ENCODE measurements at regions not wholly inside any gene's neighbourhood (a gene's known extent, or its start where the extent isn't known, plus 50 kb on each side); places are given as distances from the start of the nearest gene placed in this dataset.
A peak's percentile ranks its signal among the peaks of the same experiment; 100 is the strongest.

DNA sequence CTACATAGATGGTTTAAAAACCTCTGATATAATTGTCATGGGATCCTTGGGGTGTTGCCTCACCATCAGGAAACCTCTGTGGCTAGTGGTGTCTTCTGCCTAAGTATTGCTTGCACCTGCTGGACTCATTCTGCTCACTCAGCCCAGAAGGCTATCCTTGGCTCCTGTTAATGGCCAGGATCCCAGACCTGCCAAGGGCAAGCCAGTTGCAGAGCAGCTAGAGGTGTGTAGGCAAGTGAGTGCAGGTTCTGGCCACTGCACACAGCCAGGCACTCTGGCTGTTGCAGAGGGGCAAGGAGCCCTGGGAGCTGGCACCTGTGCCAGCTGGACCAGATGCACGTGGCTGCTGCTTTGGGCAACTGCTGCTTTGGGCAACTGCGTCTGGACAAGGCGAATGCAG is 1125.8 kb downstream of the SI start:
- no peak for TF ChIP-seq CTCF (conservative IDR thresholded peaks at IDR 0.05; ENCODE audit: low read depth, low read length)
- no peaks in the 10 kb centered on the region for H3K79me2 ChIP-seq (ENCODE audit: insufficient read depth, low read depth)
- no peak overlapping the region for H3K9ac ChIP-seq
- no peak overlapping the region for H3K27ac ChIP-seq
- no peak overlapping the region for H2AFZ ChIP-seq (ENCODE audit: low read depth)
- no peaks in the 10 kb centered on the region for H3K27me3 ChIP-seq (ENCODE audit: insufficient read depth, low read depth)
- no peaks in the 10 kb centered on the region for H3K36me3 ChIP-seq (ENCODE audit: insufficient read depth)
- no peaks in the 10 kb centered on the region for H3K4me1 ChIP-seq (ENCODE audit: low read depth, poor library complexity, severe bottlenecking)
- no peaks in the 10 kb centered on the region for H4K20me1 ChIP-seq (ENCODE audit: insufficient read depth)
- no peak overlapping the region for H3K4me2 ChIP-seq
- H3K4me3 ChIP-seq (IDR thresholded peaks at IDR 0.05; ENCODE audit: insufficient read depth, low read depth, low read length), result no peak overlapping the region

DNA sequence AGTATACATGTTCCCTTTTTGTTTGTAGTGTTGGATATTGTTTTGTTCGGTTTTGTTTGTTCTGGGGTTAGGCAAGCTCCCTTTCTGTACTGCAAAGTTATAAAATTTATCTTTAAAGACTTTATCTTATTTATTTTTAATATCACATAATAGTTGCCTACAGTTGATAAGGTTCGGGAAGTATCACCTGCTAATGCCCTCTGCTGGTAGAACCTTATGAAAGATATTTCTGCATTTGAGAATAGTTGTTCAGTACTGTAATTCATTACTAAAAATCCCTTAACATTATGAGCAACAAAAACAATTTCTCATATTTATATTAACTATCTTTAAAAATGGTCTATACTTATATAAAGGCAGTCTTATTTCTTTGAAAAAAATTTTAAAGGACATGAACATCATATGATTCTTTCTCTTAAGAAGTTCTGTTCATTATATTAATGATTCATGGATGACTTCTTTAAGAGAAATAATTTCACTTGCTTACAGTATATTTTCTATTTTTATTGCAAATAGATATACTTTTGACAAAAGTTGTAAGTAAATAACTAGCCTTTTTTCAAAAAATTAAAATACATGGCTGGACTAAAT is 1126.8 kb downstream of the SI start:
- H3K4me2 ChIP-seq, result no peak overlapping the region
- TF ChIP-seq CTCF (conservative IDR thresholded peaks at IDR 0.05; ENCODE audit: low read depth, low read length), result peak; percentile 53; the same call in 1 of the 2 replicates
- no peak overlapping the region for H3K4me3 ChIP-seq (IDR thresholded peaks at IDR 0.05; ENCODE audit: insufficient read depth, low read depth, low read length)
- H3K79me2 ChIP-seq (ENCODE audit: insufficient read depth, low read depth), result no peaks in the 10 kb centered on the region
- no peak overlapping the region for H3K9ac ChIP-seq
- no peaks in the 10 kb centered on the region for H3K4me1 ChIP-seq (ENCODE audit: low read depth, poor library complexity, severe bottlenecking)
- no peaks in the 10 kb centered on the region for H3K27me3 ChIP-seq (ENCODE audit: insufficient read depth, low read depth)
- H3K36me3 ChIP-seq (ENCODE audit: insufficient read depth), result no peaks in the 10 kb centered on the region
- no peak overlapping the region for H2AFZ ChIP-seq (ENCODE audit: low read depth)
- H4K20me1 ChIP-seq (ENCODE audit: insufficient read depth), result no peaks in the 10 kb centered on the region
- H3K27ac ChIP-seq, result no peak overlapping the region

DNA sequence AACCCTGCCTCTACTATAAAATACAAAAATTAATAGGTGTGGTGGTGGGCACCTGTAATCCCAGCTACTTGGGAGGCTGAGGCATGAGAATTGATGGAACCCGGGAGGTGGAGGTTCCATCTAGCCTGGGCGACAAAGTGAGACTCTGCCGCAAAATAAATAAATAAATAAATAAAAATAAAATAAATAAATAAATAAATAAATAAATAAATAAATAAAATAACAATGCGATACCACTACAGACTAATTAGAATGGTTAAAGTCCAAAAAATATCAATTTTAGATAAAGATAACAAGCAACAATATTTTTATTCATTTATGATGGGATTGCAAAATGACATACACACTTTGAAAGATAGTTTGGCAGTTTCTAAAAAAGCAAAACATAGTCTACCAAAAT is 1131.5 kb downstream of the SI start:
- Histone ChIP-seq H3K9ac (no peak overlapping the region), H3K4me1 (ENCODE audit: low read depth, poor library complexity, severe bottlenecking) (no peaks in the 10 kb centered on the region), H3K4me3 (IDR thresholded peaks at IDR 0.05; ENCODE audit: insufficient read depth, low read depth, low read length) (no peak overlapping the region), H3K4me2 (no peak overlapping the region), H3K27ac (no peak overlapping the region), H3K79me2 (ENCODE audit: insufficient read depth, low read depth) (no peaks in the 10 kb centered on the region), H2AFZ (ENCODE audit: low read depth) (no peak overlapping the region), H3K36me3 (ENCODE audit: insufficient read depth) (no peaks in the 10 kb centered on the region), H4K20me1 (ENCODE audit: insufficient read depth) (no peaks in the 10 kb centered on the region), H3K27me3 (ENCODE audit: insufficient read depth, low read depth) (no peaks in the 10 kb centered on the region)
- TF ChIP-seq CTCF (conservative IDR thresholded peaks at IDR 0.05; ENCODE audit: low read depth, low read length), result no peak

- Histone ChIP-seq H3K79me2 (ENCODE audit: insufficient read depth, low read depth) (no peaks in the 10 kb centered on the region), H3K9ac (no peak overlapping the region), H3K36me3 (ENCODE audit: insufficient read depth) (no peaks in the 10 kb centered on the region), H3K4me2 (no peak overlapping the region), H2AFZ (ENCODE audit: low read depth) (no peak overlapping the region), H3K27ac (no peak overlapping the region), H3K4me3 (IDR thresholded peaks at IDR 0.05; ENCODE audit: insufficient read depth, low read depth, low read length) (no peak overlapping the region), H3K27me3 (ENCODE audit: insufficient read depth, low read depth) (no peaks in the 10 kb centered on the region), H4K20me1 (ENCODE audit: insufficient read depth) (no peaks in the 10 kb centered on the region), H3K4me1 (ENCODE audit: low read depth, poor library complexity, severe bottlenecking) (no peaks in the 10 kb centered on the region)
- TF ChIP-seq CTCF (conservative IDR thresholded peaks at IDR 0.05; ENCODE audit: low read depth, low read length), result no peak
These were observed 1134.6 kb downstream of the SI start for GRCh38 chr3:163943664-163944063.

All from KMS-11 (cell line).